Adrenal gland (tissue), 5 donors: ENCODE measurements at regions not wholly inside any gene's neighbourhood (a gene's known extent, or its start where the extent isn't known, plus 50 kb on each side); places are given as distances from the start of the nearest gene placed in this dataset.

Experiments used
- CTCF ChIP-seq, 6 experiments: fragments of 450-650 bp in 4 of 6; fragments of 200-600 bp in 2 of 6; sonication (generic) in 1 of 6; IDR thresholded peaks; 1 replicate in 5 of 6; 2 replicates in 1 of 6; pipeline versions ENCODE4 v1.5.1 to v1.8.0; 2016 to 2021; ENCODE audit warnings: antibody characterized with exemption in 6 of 6, mild to moderate bottlenecking in 2 of 6, moderate library complexity in 1 of 6
- POLR2A ChIP-seq, 2 donors: fragments of 450-650 bp; IDR thresholded peaks; one replicate each; pipeline ENCODE4 v1.6.1; 2017; ENCODE audit warnings: antibody characterized with exemption in 2 of 2, mild to moderate bottlenecking in 2 of 2, moderate library complexity in 1 of 2
- donor health status: DM: no; HTN: no; CAD: no.

- no peak for TF ChIP-seq CTCF (IDR thresholded peaks at IDR 0.05)
- no peak for TF ChIP-seq POLR2A (IDR thresholded peaks at IDR 0.05)
These were observed 112.3 kb upstream of the UGP2 start for GRCh38 chr2:63729362-63729761.
